ENCODE measurements at regions not wholly inside any gene's neighbourhood (a gene's known extent, or its start where the extent isn't known, plus 50 kb on each side); places are given as distances from the start of the nearest gene placed in this dataset.

DNA sequence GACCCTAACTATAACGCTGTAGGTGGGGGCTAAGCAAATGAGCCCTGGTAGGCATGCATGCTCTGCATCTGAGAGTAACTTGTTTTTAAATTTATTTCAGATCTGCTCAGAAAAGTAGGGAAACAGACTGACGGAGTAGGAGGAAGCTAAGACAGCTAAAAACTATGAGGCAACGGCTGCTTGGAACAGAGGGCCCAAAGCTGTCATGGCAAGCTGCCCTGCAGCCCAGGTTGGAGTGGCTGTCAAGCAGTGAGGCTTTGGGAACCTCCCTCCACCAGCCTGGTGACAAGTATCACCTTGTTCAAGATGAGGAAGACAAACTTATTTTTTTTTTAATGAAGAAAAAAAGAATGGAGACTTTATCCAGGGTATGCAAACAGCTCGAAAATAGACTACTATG is 439.8 kb downstream of the NLGN4X start (continued):
- no peak for TF ChIP-seq ZNF331 (CRISPR knock-in tag; IDR thresholded peaks at IDR 0.05; ENCODE audit: low read depth)
- no peak for TF ChIP-seq CTCF (conservative IDR thresholded peaks at IDR 0.05; ENCODE audit: low read depth in 2 of 2)
- TF ChIP-seq JUNB (IDR thresholded peaks at IDR 0.05; ENCODE audit: unreplicated experiment): no peak
- no peak for TF ChIP-seq EZH2phosphoT487 (IDR thresholded peaks at IDR 0.05; ENCODE audit: unreplicated experiment)
- TF ChIP-seq CREB1 (CRISPR knock-in tag; IDR thresholded peaks at IDR 0.05; ENCODE audit: low read depth): no peak

- Mint-ChIP-seq H3K36me3 (ENCODE audit: low read depth) (no peaks in the 10 kb centered on the region), H3K27me3 (ENCODE audit: insufficient read depth, low read depth, poor library complexity) (no peaks in the 10 kb centered on the region), H3K9me3 (peaks cover 3% of the 10 kb centered on the region; the same call in 1 of the 3 replicates)
- TF ChIP-seq ZNF331 (CRISPR knock-in tag; IDR thresholded peaks at IDR 0.05; ENCODE audit: low read depth) (no peak), STAT1 (IDR thresholded peaks at IDR 0.05; ENCODE audit: unreplicated experiment) (no peak), CTCF (conservative IDR thresholded peaks at IDR 0.05; ENCODE audit: low read depth in 2 of 2) (no peak), EZH2 (IDR thresholded peaks at IDR 0.05; ENCODE audit: low read depth, unreplicated experiment) (no peak), NANOG (IDR thresholded peaks at IDR 0.05; ENCODE audit: borderline replicate concordance) (no peak), ZNF114 (CRISPR knock-in tag; IDR thresholded peaks at IDR 0.05) (no peak), JUNB (IDR thresholded peaks at IDR 0.05; ENCODE audit: unreplicated experiment) (no peak), EZH2phosphoT487 (IDR thresholded peaks at IDR 0.05; ENCODE audit: unreplicated experiment) (no peak), CREB1 (CRISPR knock-in tag; IDR thresholded peaks at IDR 0.05; ENCODE audit: low read depth) (no peak), POLR2AphosphoS5 (IDR thresholded peaks at IDR 0.05; ENCODE audit: low read depth) (no peak)
- TF ChIP-seq, protein P1, sequence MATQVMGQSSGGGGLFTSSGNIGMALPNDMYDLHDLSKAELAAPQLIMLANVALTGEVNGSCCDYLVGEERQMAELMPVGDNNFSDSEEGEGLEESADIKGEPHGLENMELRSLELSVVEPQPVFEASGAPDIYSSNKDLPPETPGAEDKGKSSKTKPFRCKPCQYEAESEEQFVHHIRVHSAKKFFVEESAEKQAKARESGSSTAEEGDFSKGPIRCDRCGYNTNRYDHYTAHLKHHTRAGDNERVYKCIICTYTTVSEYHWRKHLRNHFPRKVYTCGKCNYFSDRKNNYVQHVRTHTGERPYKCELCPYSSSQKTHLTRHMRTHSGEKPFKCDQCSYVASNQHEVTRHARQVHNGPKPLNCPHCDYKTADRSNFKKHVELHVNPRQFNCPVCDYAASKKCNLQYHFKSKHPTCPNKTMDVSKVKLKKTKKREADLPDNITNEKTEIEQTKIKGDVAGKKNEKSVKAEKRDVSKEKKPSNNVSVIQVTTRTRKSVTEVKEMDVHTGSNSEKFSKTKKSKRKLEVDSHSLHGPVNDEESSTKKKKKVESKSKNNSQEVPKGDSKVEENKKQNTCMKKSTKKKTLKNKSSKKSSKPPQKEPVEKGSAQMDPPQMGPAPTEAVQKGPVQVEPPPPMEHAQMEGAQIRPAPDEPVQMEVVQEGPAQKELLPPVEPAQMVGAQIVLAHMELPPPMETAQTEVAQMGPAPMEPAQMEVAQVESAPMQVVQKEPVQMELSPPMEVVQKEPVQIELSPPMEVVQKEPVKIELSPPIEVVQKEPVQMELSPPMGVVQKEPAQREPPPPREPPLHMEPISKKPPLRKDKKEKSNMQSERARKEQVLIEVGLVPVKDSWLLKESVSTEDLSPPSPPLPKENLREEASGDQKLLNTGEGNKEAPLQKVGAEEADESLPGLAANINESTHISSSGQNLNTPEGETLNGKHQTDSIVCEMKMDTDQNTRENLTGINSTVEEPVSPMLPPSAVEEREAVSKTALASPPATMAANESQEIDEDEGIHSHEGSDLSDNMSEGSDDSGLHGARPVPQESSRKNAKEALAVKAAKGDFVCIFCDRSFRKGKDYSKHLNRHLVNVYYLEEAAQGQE (IDR thresholded peaks at IDR 0.05; ENCODE audit: unreplicated experiment): no peak
- TF ChIP-seq, protein P2, sequence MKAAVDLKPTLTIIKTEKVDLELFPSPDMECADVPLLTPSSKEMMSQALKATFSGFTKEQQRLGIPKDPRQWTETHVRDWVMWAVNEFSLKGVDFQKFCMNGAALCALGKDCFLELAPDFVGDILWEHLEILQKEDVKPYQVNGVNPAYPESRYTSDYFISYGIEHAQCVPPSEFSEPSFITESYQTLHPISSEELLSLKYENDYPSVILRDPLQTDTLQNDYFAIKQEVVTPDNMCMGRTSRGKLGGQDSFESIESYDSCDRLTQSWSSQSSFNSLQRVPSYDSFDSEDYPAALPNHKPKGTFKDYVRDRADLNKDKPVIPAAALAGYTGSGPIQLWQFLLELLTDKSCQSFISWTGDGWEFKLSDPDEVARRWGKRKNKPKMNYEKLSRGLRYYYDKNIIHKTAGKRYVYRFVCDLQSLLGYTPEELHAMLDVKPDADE (IDR thresholded peaks at IDR 0.05): no peak
These were observed 447.8 kb downstream of the NLGN4X start for GRCh38 chrX:5780821-5781220.

More at GRCh38 chrX:5780821-5781220, 447.8 kb downstream of the NLGN4X start:
- ATAC-seq (no peak), DNase-seq (ENCODE audit: low spot score) (no peak)
- no peaks in the 10 kb centered on the region for H4K20me1 ChIP-seq (replicated peaks; ENCODE audit: insufficient read depth)
- H3K27ac Mint-ChIP-seq: no peak overlapping the region
- H3K27ac ChIP-seq (ENCODE audit: low read depth): no peak overlapping the region
- H3K27me3 ChIP-seq (ENCODE audit: insufficient read depth): no peaks in the 10 kb centered on the region
- no peak overlapping the region for H3K4me3 Mint-ChIP-seq
- H2AFZ ChIP-seq: no peak overlapping the region
- no peaks in the 10 kb centered on the region for H3K4me1 Mint-ChIP-seq
- no peaks in the 10 kb centered on the region for H3K36me3 ChIP-seq (ENCODE audit: insufficient read depth)
- H3K9me2 ChIP-seq (ENCODE audit: insufficient read depth): no peaks in the 10 kb centered on the region
- H3K4me1 ChIP-seq (ENCODE audit: insufficient read depth): no peaks in the 10 kb centered on the region
- H3K79me2 ChIP-seq (replicated peaks; ENCODE audit: insufficient read depth): no peaks in the 10 kb centered on the region
- no peak overlapping the region for H3K4me3 ChIP-seq
- no peak overlapping the region for H3K4me2 ChIP-seq
- H3F3A ChIP-seq (replicated peaks; ENCODE audit: low read depth): no peaks in the 10 kb centered on the region
